ENCODE measurements at regions not wholly inside any gene's neighbourhood (a gene's known extent, or its start where the extent isn't known, plus 50 kb on each side); places are given as distances from the start of the nearest gene placed in this dataset.

- TF ChIP-seq CTCF (IDR thresholded peaks at IDR 0.05) (no peak), POLR2A (IDR thresholded peaks at IDR 0.05) (no peak)
Observed at GRCh38 chr21:24076179-24076578, 1531.1 kb downstream of the MRPL39 start.

Measured in lower leg skin (tissue), 3 donors.